Hematopoietic multipotent progenitor cell treated with erythropoietin and hydrocortisone succinate and interleukin-3 and kit ligand, for 15 days (in vitro differentiated cells): ENCODE measurements at regions not wholly inside any gene's neighbourhood (a gene's known extent, or its start where the extent isn't known, plus 50 kb on each side); places are given as distances from the start of the nearest gene placed in this dataset.

ENCODE experiments used
- DNase-seq: peaks from one replicate; pipeline ENCODE4 v3.0.0-alpha.2; 2015; ENCODE audit warnings: low spot score

DNA sequence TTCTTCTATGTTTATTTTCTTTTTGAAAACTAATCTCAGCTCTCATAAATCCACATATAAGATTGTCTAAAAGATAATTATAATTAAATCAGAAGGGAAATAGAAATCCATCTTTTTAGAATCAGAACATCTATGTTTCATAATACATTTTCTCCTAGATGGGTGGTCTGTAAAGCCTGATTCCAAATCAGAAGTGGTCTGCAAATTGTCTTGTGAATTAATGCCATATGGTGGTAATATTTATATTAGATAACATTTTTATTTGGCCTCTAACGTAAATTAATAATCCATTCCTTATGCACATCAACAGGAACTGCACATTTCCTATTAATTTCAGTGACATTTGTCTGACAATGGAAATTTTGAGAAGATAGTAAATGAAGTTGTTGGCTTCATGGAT, 52.8 kb upstream of the TBC1D5 start:
- no peak for DNase-seq

DNA sequence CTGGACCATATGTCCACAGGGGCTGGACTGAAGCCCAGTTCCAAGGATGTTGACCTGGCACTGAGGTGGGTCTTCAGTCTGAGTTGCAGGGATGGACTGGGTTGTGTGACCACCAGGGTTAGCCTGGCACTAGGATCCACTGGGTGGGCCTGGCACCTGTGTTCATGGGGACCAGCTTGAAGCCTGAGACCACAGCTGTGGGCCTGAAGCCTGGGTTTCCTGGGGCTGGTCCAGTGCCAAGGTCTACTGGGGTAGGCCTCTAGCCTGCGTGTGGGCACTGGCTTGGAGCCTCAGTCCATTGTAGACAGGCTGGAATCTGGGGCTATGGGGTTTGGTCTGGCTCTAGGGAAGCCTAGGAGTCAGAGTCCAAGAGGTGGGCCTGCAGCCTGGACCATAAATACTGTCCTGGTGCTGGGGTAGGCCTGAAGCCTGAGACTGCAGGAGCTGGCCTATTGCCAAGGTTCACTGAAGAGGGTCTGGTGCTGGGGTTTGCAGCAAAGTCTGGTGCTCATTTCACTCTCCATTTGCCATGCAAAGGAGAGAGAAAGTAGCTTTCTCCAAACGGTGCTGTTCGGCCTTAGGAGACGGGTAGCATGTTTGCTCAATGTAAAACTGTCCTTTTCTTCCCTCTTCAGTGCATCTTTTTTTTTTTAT, 51.2 kb upstream of the TBC1D5 start:
- DNase-seq = no peak
